ENCODE measurements at regions not wholly inside any gene's neighbourhood (a gene's known extent, or its start where the extent isn't known, plus 50 kb on each side); places are given as distances from the start of the nearest gene placed in this dataset.
"Not testable (repeated sequence)": the region's sequence is repeated elsewhere in the genome, so short reads cannot be mapped to it uniquely, and the experiment has no call there.

DNA sequence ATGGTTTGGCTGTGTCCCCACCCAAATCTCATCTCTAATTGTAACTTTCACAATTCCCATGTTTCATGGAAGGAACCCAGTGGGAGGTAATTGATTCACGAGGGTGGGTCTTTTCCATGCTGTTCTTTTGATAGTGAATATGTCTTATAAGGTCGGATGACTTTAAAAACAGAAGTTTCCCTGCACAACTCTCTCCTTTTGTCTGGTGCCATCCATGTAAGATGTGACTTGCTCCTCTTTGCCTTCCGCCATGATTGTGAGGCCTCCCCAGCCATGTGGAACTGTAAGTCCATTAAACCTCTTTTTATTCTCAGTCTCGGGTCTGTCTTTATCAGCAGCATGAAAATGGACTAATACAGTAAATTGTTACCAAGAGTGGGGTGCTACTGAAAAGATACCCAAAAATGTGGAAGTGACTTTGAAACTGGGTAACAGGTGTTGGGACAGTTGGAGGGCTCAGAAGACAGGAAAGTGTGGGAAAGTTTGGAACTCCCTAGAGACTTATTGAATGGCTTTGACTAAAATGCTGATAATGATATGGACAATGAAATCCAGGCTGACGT lies 251.4 kb upstream of the GK2 start:
- TF ChIP-seq, protein P1, sequence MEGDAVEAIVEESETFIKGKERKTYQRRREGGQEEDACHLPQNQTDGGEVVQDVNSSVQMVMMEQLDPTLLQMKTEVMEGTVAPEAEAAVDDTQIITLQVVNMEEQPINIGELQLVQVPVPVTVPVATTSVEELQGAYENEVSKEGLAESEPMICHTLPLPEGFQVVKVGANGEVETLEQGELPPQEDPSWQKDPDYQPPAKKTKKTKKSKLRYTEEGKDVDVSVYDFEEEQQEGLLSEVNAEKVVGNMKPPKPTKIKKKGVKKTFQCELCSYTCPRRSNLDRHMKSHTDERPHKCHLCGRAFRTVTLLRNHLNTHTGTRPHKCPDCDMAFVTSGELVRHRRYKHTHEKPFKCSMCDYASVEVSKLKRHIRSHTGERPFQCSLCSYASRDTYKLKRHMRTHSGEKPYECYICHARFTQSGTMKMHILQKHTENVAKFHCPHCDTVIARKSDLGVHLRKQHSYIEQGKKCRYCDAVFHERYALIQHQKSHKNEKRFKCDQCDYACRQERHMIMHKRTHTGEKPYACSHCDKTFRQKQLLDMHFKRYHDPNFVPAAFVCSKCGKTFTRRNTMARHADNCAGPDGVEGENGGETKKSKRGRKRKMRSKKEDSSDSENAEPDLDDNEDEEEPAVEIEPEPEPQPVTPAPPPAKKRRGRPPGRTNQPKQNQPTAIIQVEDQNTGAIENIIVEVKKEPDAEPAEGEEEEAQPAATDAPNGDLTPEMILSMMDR (IDR thresholded peaks at IDR 0.05; ENCODE audit: poor library complexity) = not testable (repeated sequence)
- not testable (repeated sequence) for TF ChIP-seq EZH2phosphoT487 (IDR thresholded peaks at IDR 0.05; ENCODE audit: low read depth, severe bottlenecking, unreplicated experiment); EZH2 (IDR thresholded peaks at IDR 0.05; ENCODE audit: borderline replicate concordance)

All from hepatocyte (in vitro differentiated cells).